PC-9 (cell line): ENCODE measurements at regions not wholly inside any gene's neighbourhood (a gene's known extent, or its start where the extent isn't known, plus 50 kb on each side); places are given as distances from the start of the nearest gene placed in this dataset.

ENCODE experiments used
- CTCF ChIP-seq: fragments of 200-600 bp; sonication (generic); conservative IDR thresholded peaks from 2 replicates; pipeline ENCODE4 v1.6.1; 2017; ENCODE audit warnings: mixed run types, antibody characterized with exemption, mild to moderate bottlenecking, moderate library complexity
- EZH2 ChIP-seq: fragments of 200-600 bp; sonication (generic); IDR thresholded peaks from 2 replicates; pipeline ENCODE4 v1.8.0; 2017; ENCODE audit warnings: antibody characterized with exemption, low read depth

GRCh38 chr13:33752597-33752996, 65.4 kb upstream of the RFC3 start:
- TF ChIP-seq CTCF (no peak), EZH2 (no peak)
